ENCODE measurements at regions not wholly inside any gene's neighbourhood (a gene's known extent, or its start where the extent isn't known, plus 50 kb on each side); places are given as distances from the start of the nearest gene placed in this dataset.
A peak's percentile ranks its signal among the peaks of the same experiment; 100 is the strongest.
"Not testable (repeated sequence)": the region's sequence is repeated elsewhere in the genome, so short reads cannot be mapped to it uniquely, and the experiment has no call there.

DNA sequence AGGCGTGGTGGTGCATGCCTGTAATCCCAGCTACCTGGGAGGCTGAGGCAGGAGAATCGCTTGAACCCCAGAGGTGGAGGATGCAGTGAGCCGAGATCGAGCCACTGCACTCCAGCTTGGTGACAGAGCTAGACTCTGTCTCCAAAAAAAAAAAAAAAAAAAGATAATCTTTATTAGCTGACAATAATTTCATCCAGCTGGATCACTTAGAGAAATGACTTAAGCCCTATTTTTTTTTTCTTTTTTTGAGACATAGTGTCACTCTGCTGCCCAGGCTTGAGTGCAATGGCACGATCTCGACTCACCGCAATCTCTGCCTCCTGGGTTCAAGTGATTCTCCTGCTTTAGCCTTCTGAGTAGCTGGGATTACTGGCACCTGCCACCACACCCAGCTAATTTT lies 51.6 kb upstream of the MAP4K4 start:
- ATAC-seq; intact Hi-C loops (cut with DNase I, micrococcal nuclease); DNase-seq: not testable (repeated sequence)

DNA sequence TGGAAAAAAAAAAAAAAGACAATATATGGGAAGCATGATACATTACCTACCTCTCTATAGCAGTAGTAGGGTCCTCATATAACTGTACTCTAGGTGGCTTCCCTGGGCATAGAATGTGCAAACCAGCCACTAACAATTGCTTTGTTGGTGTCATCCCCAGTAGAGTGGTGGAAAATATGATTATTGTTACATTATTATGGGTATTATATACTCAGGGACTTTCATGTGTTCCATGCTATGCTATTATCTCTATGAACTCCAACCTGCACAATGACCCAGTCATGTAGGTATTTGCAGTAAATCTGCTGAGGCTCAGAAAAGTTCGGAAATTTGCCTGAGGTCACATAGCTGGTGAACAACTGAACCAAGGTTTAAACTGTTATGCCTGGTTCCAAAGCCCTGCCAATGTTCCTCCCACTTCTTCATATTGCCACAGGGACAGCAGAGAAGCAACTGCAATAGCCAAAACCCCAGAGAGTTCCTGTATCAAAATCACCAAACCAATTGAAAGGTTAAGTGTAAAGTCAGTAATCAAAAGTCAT lies 52.6 kb upstream of the MAP4K4 start:
- ATAC-seq: no peak
- intact Hi-C loops (cut with DNase I, micrococcal nuclease): no loop called here
- DNase-seq: no peak

DNA sequence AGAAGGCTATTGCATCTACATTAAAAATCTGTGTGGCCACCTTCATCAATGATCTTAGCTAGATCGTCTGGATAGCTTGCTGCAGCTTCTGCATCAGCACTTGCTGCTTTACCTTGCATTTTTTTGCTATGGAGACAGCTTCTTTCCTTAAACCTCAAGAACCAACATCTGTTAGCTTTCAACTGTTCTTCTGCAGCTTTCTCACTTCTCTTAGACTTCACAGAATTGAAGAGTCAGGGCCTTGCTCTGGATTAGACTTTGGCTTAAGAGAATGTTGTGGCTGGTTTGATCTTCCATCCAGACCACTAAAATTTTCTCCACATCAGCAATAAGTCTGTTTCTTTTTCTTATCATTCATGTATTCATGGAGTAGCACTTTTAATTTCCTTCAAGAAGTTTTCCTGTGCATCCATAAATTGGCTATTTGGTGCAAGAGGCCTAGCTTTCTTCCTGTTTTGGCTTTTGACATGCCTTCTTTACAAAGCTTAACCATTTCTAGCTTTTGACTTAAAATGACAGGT lies 54.4 kb upstream of the MAP4K4 start:
- ATAC-seq (no peak), DNase-seq (no peak)
- intact Hi-C loops (cut with DNase I, micrococcal nuclease): no loop called here

DNA sequence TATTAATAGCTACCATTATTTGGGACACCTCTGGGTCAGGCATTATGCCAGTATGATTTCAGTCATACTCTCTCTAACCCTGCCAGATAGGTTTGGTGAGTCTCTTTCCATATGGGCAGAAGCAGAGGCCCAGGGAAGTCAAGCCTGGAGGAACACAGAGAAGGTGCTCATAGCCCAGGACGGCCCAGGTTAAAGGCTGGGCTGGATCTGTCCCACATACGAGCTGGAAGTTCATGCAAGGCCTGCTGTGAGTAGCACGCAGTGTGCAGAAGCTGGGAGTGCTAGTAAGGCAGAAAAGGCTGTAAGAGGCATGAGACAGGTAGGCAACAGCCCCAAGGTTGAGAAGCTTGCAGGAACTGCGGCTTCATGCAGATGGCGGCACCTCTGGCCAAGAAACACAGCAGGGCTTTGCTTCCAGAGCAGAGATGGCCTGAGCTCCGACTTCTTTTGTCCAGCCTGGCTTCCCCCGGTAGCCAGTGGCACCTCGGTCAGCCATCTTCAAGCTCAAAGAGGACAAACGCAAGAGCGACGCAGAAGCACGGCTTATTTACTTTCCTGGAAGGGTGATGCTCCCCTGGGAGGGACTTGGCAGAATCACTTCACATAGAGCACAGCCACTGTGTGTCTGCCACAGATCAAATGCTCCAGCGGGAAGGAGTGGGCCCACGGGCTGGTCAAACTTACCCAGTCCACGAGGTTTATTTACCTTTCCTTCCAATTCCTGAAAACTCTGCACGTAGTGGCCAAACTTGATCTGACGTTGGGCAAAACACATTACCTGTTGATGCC lies 58.5 kb upstream of the MAP4K4 start:
- ATAC-seq (no peak), DNase-seq (no peak)
- intact Hi-C loops (cut with DNase I, micrococcal nuclease): no loop called here

DNA sequence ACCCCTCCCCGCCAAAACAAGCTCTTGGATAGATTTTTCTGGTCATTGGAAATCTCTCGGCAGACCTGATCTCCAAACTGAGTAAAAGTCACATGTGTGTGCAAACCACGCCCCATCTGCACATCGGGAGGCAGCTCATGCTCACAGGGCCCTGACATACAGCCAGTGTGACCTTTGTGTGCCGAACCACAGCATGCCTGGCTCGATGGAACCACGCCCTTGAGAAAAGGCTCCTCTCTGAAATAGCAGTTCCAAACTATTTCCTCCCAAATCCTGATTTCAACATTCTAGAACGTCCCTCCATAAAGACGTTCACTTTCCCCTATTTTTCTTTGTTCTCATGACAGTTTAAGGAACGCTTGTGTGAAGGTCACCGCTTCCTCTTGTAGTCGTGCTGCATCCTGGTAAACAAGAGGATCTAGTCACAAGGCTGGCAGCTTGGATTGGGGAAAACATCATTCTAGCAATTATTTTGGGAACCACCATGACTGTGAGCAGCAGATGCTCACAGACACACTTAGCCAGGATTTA lies 59.3 kb upstream of the MAP4K4 start:
- DNase-seq (no peak), ATAC-seq (no peak)
- intact Hi-C loops (cut with DNase I, micrococcal nuclease): no loop called here

DNA sequence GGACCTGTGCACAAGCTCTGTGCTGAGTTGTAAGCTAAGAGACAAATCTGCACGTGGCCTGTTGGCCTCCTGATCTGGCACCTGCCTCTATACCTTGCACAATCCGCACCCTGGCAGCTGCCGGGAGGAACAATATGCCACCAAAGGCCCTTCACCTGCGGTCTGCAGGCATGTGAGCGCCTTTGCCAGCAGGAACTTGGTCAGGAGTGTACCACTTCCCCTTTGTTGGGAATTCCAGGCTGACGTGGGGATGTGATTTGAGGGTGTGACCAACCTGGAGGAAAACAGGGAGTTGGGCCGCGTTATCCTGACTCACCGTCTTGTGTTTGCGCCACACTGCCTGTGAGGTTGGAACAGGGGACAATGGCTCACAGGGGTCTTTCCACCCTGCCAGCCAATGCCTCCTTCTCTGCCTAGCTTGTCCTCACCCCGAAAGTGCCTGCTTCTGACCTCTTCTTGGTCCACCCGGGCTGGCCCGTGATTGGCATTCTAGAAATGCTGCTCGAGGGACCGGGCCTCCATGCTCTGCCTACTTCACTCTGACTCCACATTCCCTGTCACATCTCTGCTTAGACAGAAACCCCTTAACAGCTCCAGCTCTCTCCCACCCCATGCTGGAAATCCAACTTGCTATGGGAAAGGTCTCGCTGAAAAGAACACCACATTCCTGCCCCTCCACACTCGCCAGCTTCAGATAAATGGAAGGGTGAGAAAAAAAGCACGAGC lies 67.1 kb upstream of the MAP4K4 start:
- intact Hi-C loops (cut with DNase I, micrococcal nuclease): no loop called here
- no peak for DNase-seq
- ATAC-seq: no peak

DNA sequence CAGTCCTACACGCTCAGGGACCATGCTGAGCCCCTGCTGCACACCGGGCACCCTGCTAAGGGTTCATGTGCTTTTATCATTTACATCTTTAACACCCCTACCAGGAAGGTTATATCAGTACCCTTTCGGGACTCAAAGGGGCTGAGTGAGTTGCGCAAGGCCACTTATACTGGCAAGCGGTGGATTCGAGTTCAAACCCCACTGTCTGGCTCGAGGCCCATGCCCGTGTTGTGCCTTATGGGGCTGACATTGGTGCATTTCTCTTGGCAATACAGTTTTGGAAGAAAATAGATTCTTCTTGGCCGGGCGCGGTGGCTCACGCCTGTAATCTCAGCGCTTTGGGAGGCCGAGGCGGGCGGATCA lies 69.5 kb upstream of the MAP4K4 start:
- ATAC-seq (no peak), DNase-seq (no peak)
- intact Hi-C loops (cut with DNase I, micrococcal nuclease): no loop called here

DNA sequence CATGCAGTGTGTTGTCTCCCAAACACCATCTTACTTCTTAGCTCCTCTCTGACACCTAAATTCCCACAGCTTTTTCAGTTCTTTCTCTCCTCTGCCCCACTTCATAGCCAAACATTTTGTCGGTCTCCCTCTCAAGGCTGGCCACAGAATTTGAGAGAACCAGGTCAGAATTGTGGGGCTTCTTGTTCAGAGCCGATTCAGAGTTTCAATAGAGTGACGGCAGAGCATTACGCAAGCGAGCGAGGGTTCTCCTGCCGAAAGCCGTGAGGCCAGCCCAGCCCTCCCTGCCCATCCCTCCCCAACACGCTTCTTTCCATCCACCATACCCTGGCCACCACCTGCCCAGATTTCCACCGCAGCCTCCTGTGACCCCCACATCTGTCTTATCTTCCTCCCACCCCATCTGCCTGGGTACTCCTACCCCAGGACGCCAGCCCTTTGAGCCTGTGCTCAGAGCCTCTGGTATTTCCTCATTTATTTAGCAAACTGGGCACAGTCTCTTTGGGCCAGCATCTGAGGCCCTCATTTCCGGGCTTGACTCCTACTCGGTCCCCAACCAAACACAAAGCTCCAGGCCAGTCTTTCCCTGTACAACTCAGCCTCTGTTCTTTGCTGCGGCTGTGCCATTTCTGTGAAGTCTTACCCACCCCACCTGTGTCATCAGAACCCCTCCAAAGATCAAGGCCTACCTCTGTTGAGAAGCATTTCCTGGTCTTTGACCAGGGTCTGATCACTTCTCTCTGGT lies 70.0 kb upstream of the MAP4K4 start:
- intact Hi-C loops (cut with DNase I, micrococcal nuclease): no loop called here
- no peak for DNase-seq
- no peak for ATAC-seq

DNA sequence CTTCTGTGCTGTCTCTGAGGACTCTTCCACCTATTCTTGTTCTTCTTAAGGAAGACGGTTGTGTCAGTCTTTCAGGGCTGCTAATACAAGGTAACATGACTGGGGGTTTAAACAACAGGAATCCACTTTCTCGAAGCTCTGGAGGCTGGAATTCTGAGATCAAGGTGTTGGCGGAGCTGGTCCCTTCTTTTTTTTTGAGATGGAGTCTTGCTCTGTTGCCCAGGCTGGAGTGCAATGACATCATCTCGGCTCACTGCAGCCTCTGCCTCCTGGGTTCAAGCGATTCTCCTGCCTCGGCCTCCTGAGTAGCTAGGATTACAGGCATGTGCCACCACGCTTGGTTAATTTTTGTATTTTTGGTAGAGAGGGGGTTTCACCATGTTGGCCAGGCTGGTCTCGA lies 71.7 kb upstream of the MAP4K4 start:
- ATAC-seq; intact Hi-C loops (cut with DNase I, micrococcal nuclease): not testable (repeated sequence)

DNA sequence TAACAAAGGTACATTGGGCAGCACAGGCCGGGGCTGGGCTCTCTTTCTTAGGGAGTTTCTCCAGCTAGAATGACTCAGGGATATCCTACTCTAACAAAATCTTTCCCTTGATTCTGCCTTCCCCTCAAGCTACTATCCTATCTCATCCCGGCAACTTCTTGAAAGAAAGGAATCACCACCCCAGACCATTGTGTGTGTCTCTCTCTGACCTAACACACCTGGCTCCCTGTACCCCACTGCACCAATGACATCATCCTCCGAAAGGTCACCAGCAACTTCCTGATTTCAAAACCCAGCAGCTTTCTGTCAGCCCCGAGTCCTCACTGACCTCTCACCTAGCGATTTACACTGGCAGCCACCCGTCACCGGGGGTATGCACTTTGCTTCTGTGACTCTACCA lies 72.1 kb upstream of the MAP4K4 start:
- no peak for ATAC-seq
- intact Hi-C loops (cut with DNase I, micrococcal nuclease): no loop called here
- no peak for DNase-seq

More for the DNA sequence above, 71.7 kb upstream of the MAP4K4 start:
- DNase-seq: not testable (repeated sequence)

DNA sequence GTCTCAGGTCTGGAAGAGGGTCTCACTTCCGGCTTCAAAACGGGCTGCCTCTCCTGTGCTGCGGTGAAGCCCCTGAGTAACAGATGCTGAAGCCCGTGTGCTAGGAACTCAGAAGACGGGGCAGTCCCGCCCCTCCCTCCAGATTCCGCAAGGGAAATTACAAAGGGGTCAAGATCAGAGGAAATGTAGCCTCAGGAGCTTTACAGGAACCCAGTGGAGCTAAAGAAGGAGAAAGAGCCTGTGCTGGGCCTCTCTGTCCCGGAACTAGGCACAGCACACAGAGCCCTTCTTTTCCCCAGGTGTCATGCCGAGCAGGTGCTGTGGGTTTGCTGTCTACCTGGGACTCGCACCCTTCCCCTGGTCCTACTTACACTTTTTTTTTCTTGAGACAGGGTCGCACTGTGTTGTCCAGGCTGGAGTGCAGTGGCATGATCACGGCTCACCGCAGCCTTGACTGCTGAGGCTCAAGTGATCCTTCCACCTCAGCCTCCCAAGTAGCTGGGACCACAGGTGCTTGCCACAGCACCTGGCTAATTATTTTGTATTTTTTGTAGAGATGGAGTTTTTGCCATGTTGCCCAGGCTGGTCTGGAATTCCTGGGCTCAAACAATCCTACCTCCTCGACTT lies 72.7 kb upstream of the MAP4K4 start:
- no peak for DNase-seq
- intact Hi-C loops (cut with DNase I, micrococcal nuclease): no loop called here
- no peak for ATAC-seq

DNA sequence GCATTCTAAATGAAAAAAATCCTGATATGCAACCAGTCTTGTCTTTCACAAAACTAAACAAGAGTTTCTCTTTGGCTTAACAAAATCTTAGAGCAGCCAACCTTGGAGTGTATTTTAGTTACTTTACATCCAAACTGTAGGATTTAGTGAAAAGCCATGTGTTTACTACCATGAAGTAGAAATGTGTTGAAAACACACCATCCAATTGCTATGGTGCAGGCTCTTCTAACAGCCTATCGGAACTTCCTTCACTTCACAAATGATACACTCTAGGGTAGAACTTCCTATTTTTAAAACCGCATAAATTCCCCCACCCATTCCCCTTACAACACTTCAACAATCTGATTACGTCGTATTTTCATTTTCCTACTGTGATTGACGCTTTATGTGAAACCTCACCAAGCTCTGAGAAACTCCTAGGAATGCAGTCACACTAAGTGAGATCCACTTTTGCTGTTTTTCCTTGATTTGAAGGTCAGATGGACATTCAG lies 74.4 kb upstream of the MAP4K4 start:
- DNase-seq: no peak
- ATAC-seq: no peak
- intact Hi-C loops (cut with DNase I, micrococcal nuclease): no loop called here

DNA sequence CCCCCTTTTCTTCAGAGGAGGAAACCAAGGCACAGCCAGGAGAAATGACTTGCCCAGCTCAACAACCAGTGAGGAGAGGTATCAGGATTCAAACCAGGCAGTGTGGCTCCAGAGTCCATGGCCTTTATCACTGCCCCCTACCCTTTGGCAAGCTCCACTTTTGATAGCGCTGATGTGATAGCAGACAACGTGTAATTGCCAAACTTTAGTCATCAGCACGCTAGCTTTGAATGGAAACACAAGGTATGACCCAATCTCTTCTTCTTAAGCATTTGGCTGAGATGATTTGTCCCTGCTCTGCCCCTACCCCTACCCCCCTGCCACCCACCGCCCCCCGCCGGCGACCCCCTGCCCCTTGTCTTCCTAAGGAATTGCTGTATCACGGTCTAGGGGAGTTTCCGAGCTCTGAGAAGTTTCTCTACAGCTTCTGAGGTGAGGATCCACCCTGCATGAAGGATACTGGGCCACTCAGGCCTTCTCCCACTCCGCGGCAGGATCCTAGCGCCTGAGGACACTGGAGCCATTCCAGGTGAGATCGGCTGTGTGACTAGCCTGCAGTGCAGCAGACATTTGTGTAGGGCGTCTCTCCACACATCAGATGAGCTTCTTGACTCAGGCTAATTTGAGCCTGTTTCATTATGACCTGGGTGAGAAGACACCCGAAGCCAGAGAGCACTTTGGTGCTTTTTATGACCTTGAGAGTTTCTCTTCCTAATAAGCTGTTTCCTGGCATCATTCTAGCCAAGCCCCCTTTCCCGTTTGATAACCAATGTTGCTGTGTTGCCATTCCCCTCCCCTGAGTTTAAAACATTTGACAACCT lies 75.1 kb upstream of the MAP4K4 start:
- DNase-seq (no peak), ATAC-seq (no peak)
- intact Hi-C loops (cut with DNase I, micrococcal nuclease): no loop called here

DNA sequence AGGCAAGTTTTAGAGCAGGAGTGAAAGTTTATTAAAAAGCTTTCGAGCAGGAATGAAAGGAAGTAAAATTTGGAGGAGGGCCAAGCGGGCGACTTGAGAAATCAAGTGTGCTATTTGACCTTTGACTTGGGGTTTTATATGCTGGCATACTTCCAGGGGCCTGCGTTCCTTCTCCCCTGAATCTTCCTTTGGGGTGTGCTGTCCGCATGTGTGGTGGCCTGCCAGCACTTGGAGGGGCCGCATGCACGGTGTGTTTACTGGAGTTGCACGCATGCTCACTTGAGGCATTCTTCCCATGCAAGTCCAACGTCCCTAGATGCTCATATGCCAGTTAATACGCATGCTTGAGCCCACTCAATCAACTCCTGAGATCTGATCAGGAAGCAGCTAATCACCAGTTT lies 78.3 kb upstream of the MAP4K4 start:
- DNase-seq (peak; percentile 22 to 26), ATAC-seq (no peak)
- intact Hi-C loops (cut with DNase I, micrococcal nuclease): no loop called here

DNA sequence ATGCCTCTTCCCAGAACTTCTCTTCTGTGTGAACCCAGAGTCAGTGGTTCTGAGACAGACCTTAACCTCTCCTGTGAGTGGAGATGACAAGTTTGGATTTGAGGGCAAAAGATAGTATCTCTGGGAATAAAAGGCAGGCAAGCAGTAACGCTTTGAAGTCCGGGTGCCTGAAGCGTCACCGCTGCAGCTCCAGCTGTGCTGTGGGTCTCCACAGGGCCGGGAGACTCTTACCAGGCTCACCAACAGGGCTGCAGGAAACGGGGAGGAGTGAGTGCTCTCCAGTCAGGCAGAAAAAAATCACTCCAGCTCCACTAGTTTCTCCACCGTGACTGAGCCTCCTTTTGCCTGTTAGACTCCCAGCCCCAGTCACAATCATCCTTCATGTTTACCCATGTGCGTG lies 79.7 kb upstream of the MAP4K4 start:
- intact Hi-C loops (cut with DNase I, micrococcal nuclease): no loop called here
- no peak for ATAC-seq
- no peak for DNase-seq

DNA sequence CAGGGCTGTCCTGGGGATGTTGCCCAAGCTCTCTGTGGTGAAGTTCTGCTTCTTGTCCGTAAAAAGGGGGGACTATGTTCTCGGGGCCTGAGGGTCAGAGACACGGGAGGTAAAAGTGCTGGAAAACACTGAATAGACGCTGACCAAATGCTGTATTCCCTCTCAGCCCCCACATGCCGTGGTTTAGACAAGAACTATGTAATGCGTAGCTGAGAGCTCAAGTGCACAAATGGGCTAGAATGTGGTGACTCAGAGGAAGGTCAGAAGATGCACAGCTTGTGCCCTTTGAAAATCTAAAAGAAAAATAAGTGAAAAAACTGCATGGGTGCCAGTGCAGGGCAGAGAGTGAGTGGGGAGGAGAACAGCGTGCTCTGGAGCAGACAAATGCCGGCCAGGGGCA lies 80.3 kb upstream of the MAP4K4 start:
- ATAC-seq (no peak), DNase-seq (no peak)
- intact Hi-C loops (cut with DNase I, micrococcal nuclease): no loop called here

DNA sequence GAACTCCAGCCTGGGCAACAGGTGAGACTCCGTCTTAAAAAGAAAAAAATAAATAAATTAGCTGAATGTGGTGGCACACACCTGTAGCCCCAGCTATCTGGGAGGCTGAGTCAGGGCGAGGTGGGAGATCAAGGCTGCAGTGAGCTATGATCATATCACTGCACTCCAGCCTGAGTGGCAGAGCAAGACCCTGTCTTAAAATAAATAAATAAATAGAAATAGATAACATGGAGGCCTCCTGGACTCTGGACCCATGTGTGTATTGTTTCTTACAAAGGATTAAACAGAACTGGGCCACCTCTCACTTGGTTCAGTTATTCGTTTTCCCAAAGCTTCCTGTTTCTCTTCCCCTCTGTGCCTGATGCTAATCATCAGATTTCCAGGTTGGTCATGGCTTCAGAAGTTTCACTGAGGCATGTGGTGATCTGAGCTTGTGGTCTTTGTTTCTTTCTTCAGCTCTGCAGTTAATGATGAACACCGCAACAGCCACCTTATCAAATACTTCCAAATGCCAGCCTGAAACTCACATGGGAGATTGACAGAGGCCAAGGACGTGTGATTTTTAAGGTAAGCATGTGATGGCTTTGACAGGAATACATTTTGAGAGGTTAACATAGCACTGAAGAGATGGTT lies 83.3 kb upstream of the MAP4K4 start:
- ATAC-seq (no peak), DNase-seq (no peak)
- intact Hi-C loops (cut with DNase I, micrococcal nuclease): no loop called here

Data from left colon (tissue), 2 donors.